Activated CD8-positive, alpha-beta memory T cell treated with anti-CD3 and anti-CD28 coated beads for 4 hours (primary cell): ENCODE measurements at regions not wholly inside any gene's neighbourhood (a gene's known extent, or its start where the extent isn't known, plus 50 kb on each side); places are given as distances from the start of the nearest gene placed in this dataset.

Source experiments
- DNase-seq, 2 donors: peaks; one replicate each; pipeline ENCODE4 v3.0.0-alpha.2; 2020; ENCODE audit warnings: low read depth in 2 of 2

- DNase-seq: no peak
Measured at GRCh38 chr15:46709460-46710083, 1007.7 kb upstream of the SEMA6D start.

DNA sequence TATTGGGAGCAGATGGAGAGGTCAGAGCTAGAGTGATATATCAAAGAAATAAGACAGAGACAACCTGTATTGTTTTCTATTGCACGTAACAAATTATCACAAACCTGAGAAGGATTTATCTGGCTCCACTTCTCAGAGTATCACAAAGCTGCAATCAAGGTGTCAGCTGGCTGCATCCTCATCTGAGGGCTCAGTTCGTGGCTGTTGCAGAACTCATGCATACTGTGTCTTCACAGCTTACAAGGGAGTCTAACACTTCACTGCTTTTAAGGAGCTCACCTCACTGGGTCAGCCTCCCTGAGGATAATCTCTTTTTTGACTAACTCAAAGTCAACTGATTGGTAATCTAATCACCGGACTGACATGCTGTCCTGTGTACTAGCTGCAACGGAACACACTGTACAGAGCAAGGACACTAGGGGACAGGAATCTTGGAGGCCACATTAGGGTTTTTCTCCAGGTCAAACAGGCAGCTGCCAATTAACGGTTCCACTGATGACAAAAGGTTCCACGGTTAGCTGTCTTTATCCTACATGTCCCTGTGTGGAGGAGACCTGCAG, 1006.8 kb upstream of the SEMA6D start:
- no peak for DNase-seq

DNA sequence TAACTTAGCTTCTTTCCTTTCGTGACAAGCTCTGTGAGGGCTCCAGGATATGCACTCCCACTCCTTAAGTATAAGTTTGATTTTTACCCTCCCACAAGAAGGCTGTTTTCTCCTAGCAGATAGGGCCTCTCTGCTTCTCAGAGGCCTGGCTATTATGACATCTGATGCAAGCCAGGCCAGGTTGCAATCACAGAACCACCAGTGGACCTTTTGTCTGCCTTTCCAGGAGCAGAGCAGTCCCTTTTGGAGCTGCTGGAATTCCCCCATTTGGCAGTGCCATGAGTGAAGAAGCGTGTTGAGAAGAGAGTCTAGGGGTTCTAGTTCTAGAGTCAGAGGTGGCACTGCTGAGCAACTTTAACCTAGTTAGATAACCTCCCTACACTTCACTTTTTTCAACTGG, 1004.3 kb upstream of the SEMA6D start:
- no peak for DNase-seq

DNA sequence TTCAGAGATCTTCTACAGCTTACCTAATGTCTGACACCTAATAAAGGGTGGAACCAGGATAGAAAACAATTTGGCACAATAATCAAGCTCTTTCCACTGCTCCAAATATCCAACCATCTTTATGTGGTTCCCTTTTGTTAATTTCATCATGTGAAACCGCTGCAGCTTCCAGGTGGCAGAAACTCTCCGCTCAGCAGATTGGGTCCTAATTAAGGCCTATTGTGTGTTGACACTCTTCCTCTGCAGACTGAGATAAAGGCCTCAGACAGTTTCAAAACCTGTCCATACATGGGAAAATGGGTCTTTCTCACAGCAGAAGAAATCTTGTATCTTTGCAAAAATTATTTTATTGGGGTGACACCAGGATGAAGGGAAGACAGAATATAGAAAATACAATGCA, 1002.4 kb upstream of the SEMA6D start:
- DNase-seq: no peak

DNA sequence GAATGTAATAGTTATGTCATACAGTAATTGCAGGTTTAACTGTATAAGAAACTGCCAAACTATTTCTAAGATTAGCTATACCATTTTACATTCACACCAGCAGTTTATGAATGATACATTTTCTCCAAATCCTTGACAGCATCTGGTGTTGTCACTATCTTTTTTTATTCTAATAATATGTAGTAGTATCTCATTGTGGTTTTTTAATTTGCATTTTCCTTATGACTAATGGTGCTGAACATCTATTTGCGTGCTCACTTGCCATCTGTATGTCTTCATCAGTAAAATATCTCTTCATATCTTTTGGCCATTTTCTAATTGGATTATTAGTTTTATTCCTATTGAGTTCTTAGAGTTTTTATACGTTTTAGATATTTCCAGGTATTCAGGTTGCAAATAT, 994.0 kb upstream of the SEMA6D start:
- no peak for DNase-seq

DNA sequence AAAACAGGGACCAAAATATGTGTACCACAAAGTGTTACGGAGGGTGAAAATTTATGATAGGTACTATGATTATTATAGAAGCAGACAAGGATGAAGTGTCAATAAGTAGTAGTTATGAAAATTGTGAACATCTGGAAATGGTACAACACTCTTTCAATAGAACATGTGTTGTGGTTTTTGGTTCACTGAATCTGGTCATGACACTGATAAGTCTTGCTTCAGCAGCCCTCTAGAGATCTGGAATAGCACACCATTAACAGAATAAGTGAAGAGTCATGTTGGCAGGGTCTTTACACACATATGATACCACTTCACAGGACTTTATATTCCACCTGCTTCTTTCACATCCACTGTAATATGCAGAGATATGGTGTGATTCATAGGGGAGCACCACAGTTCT, 985.2 kb upstream of the SEMA6D start:
- no peak for DNase-seq

DNA sequence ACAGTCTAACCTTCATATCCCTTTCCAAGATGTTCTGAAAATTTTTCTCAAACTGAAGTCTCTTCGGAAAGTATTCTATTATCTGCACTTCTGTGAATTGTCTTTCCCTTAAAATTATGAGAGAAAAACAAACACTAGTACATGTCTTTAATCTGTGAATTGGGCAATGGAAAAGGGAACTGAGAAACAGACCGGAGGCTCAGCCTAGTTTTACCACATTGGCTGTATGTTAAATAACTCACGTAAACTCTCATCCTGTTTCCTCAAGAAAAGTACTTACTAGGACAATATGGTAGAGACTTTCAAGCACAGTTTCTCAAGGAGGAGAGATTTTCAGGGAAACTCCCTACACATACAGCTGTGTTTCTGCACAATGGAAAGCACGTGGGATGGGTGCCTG, 982.2 kb upstream of the SEMA6D start:
- no peak for DNase-seq

- DNase-seq: no peak
Measured at GRCh38 chr15:46751303-46751702, 966.0 kb upstream of the SEMA6D start.

DNA sequence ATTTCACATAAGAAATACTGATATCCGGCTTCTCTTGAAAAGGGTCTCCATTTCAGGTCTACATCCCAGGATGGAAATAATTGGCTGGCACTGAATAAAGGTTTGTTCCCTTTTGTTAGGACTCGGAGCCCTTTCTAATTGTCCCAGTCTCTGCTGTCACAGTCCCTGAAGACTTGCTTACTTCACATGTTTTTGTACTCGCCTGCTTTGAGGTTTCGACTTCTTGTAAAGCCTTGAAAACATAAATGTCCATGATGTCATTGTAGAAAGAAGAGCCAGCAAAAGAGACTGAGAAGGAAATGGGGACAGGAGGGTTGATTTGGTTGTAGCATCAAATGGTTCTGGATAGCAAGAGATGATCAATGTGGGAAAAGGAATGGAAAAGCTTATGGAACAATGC, 963.4 kb upstream of the SEMA6D start:
- no peak for DNase-seq

GRCh38 chr15:46763091-46763490, 954.2 kb upstream of the SEMA6D start:
- DNase-seq: no peak

GRCh38 chr15:46764851-46765250, 952.5 kb upstream of the SEMA6D start:
- no peak for DNase-seq

- no peak for DNase-seq
Measured at GRCh38 chr15:46766021-46766420, 951.3 kb upstream of the SEMA6D start.

DNA sequence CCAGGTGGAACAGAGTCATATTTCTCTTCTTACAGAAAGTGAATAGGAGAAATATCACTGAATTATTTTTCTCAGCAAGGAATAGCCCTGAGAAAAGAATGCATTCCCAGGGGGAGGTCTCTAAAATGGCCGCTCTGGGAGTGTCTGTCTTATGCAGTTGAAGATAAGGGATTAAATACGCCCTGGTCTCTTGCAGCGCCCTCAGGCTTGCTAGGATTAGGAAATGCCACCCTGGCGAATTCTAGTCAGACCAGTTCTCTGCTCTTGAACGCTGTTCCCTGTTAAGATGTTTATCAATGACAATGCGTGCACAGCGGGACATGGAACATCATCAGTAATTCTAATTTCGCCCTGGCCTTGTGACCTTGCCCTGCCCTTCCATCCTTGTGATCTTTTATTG, 949.0 kb upstream of the SEMA6D start:
- DNase-seq: no peak

- no peak for DNase-seq
Measured at GRCh38 chr15:46773016-46773415, 944.3 kb upstream of the SEMA6D start.

- no peak for DNase-seq
Measured at GRCh38 chr15:46778876-46779275, 938.4 kb upstream of the SEMA6D start.

DNA sequence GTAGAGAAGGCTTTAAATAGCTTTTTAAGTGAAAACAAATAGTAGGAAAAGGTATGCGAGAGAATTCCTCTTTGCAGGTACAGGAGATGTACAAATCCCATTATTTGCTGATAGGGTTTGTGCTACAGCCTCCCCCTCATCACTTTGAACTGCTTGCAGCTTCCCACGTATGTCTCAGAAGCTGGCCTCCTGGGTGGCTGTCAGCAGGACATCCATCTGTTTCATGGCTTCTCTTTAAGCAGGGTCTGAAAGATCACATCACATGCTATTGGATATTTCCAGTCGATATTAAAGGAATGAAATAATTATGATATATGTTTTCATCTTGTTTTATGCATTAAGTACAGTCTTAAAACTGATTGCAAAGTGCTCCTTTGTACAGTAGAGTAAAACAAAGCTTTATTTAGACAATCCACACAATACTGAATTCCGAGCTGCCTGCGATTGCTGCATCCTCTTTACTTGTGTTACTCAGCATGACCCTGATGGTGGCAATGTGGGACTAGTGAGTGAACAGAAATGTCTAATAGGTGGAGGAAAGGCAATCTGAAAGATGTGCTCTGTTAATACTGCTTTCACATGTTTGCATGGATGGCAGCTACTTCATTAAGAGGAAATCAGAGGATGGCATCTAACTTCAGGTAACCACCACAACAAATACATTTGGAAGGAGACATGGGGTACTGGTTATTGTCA, 930.6 kb upstream of the SEMA6D start:
- DNase-seq: no peak

DNA sequence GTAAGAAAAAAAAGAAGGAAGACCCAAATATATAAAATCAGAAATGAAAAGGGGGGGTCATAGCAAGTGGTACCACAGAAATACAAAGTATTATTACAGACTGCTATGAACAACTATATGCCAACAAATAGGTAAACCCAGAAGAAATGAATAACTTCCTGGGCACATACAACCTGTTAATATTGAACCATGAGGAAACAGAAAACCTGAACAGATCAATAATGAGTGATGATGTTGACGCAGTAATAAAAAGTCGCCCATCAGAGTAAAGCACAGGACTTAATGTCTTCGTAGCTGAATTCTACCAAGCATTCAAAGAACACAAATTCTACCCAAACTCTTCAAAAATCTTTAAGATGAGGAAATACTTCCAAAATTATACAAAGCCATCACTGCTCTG, 921.6 kb upstream of the SEMA6D start:
- no peak for DNase-seq

- no peak for DNase-seq
Measured at GRCh38 chr15:46808834-46809233, 908.5 kb upstream of the SEMA6D start.

GRCh38 chr15:46815240-46815639, 902.1 kb upstream of the SEMA6D start:
- no peak for DNase-seq

DNA sequence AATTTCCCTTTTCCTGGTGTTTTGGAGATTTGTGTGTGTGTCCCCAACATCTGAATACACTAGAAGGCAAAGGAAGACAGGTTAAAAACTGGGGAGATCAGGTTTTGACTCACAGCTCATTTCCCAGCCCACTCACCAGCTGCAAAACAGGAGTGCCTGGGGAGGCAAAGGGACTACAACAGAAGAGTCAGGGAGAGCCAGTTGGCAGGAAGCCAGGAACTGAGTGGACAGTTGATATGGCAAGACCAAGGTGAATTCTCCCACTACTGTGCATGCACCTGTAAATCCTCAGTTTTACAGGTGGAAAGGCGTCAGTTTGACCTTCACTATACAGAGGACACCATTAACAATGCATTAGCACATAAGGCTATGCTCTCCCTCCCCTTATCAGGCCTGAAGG, 901.5 kb upstream of the SEMA6D start:
- no peak for DNase-seq

GRCh38 chr15:46848704-46849103, 868.6 kb upstream of the SEMA6D start:
- DNase-seq: no peak

DNA sequence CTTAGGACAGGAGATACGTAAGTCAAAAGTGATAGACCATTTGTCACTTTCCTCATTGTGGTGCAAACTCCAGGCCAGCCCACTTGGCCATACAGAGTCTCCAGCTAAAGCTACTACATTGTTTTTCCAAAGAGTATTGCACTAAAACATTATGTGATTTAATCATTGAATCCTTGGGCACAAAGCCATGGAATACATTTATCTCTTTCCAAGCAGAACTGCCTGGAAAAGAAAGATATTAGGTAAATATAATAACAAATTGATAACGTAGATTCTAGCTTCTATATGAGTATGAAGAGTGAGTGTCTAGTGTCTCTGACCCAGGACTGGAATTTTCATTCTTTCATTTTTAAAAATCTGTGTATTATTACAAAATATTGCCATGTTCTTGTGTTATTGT, 863.7 kb upstream of the SEMA6D start:
- DNase-seq: no peak

DNA sequence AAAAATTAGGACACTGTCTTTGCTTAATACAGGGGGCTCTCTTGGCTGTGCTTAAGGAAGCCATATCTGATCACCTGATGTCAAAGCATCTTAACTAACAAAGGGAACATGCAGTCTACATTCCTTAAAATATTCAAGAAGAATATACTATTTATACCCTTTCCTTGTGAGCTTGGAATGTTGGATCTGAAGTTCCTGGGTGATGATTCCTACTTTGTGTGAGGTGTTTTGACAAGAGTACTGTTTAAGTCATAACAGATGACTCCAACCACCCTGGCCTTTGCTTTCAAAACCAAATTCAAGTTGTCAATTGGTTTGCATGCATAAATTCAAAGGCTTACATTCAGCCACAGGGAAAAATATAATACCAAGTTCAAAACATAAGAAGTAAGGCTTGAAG, 862.7 kb upstream of the SEMA6D start:
- no peak for DNase-seq

DNA sequence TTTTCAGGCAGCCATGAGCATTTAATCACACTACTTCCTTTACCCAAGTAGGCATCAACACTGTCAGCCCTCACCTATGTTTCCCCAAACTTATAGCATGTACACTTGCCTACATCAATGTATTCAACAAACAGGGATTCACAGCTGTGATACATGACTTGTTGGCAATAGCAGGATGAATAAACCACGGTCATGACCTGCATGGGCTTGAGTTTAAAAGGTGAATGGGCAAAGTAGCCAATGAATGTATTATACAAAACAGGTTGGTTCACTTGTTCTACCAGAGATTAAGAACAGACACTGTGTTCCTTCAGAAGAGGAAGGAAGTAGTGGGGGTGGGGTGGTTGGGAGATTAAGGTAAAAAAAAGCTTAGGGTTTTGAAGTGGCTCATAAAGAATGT, 861.9 kb upstream of the SEMA6D start:
- no peak for DNase-seq
